GM12878 (cell line): ENCODE measurements at regions not wholly inside any gene's neighbourhood (a gene's known extent, or its start where the extent isn't known, plus 50 kb on each side); places are given as distances from the start of the nearest gene placed in this dataset.

Experiments used
- ATAC-seq: fragments of 200-7000 bp; cut with Tn5 transposase; 3 replicates; pipeline ENCODE4 v1.9.1; 2020; ENCODE audit warnings: mild to moderate bottlenecking, moderate library complexity
- BruUV-seq: library from RNA; stranded (reverse); fragments of 400-500 nt; replicated peaks from 2 replicates; lab custom pipeline; 2021; lab: Mats Ljungman, UMichigan
- CTCF ChIA-PET: fragments of 300-600 bp; sonication (Branson Sonifier 250); formaldehyde crosslinking; extraction: SDS; loops from one replicate; lab custom pipeline; 2021; ENCODE audit warnings: inconsistent platforms; lab: Yijun Ruan, JAX
- POLR2A ChIA-PET: fragments of 350-600 bp; formaldehyde crosslinking; extraction: SDS; loops from one replicate; lab custom pipeline; 2021; ENCODE audit warnings: inconsistent platforms; lab: Charles Lee
- RAD21 ChIA-PET: fragments of 300-600 bp; sonication (Branson Sonifier 250); formaldehyde crosslinking; loops from one replicate; lab custom pipeline; 2023; ENCODE audit warnings: antibody characterized with exemption; ENCODE audit not compliant: unreplicated experiment; lab: Charles Lee
- SMC1A ChIA-PET: fragments of 300-600 bp; sonication (Branson Sonifier 250); formaldehyde crosslinking; loops from one replicate; lab custom pipeline; 2023; ENCODE audit not compliant: unreplicated experiment, uncharacterized antibody; lab: Charles Lee
- DNase-seq: peaks from one replicate; pipeline ENCODE4 v3.0.0-alpha.2; 2011; ENCODE audit warnings: low read depth, low spot score
- FAIRE-seq: peaks from 3 replicates; lab custom pipeline; 2011; peaks lifted over from hg19 to GRCh38; lab: Jason Lieb, UNC
- H2AFZ ChIP-seq: 2 replicates; pipeline ENCODE4 v1.6.0; 2011; ENCODE audit warnings: low read depth, low read length, control low read depth; ENCODE audit not compliant: control insufficient read depth
- H3K27ac ChIP-seq: 2 replicates; pipeline ENCODE4 v1.5.1; 2011; ENCODE audit warnings: control low read depth; ENCODE audit not compliant: control insufficient read depth, insufficient read depth
- H3K27me3 ChIP-seq, 2 experiments: replicated peaks in 1 of 2; 2 replicates each; pipeline versions ENCODE4 v1.6.0 to v1.6.1; 2011; ENCODE audit warnings: low read length in 1 of 2; ENCODE audit not compliant: control insufficient read depth in 2 of 2, insufficient read depth in 2 of 2
- H3K36me3 ChIP-seq, 2 experiments: 2 replicates each; pipeline ENCODE4 v1.5.1; 2011; ENCODE audit warnings: low read length in 1 of 2; ENCODE audit not compliant: control insufficient read depth in 2 of 2, insufficient read depth in 2 of 2
- H3K4me1 ChIP-seq: 2 replicates; pipeline ENCODE4 v1.6.1; 2011; ENCODE audit warnings: mild to moderate bottlenecking, low read length, moderate library complexity, mixed read lengths; ENCODE audit not compliant: control insufficient read depth, insufficient read depth
- H3K4me2 ChIP-seq: 2 replicates; pipeline ENCODE4 v1.6.0; 2011; ENCODE audit warnings: control low read depth; ENCODE audit not compliant: control insufficient read depth, insufficient read depth
- H3K4me3 ChIP-seq: fragments of 200-600 bp; sonication (generic); 2 replicates; pipeline ENCODE4 v1.5.1; 2016
- H3K79me2 ChIP-seq: 2 replicates; pipeline ENCODE4 v1.6.0; 2011; ENCODE audit warnings: low read length; ENCODE audit not compliant: control insufficient read depth, insufficient read depth
- H3K9ac ChIP-seq: 2 replicates; pipeline ENCODE4 v1.8.0; 2011; ENCODE audit warnings: low read length, control low read depth, mixed read lengths; ENCODE audit not compliant: control insufficient read depth, insufficient read depth
- H3K9me3 ChIP-seq: replicated peaks from 3 replicates; pipeline ENCODE4 v1.5.1; 2011; ENCODE audit warnings: mild to moderate bottlenecking, low read length; ENCODE audit not compliant: control insufficient read depth, insufficient read depth
- H4K20me1 ChIP-seq: 2 replicates; pipeline ENCODE4 v1.6.0; 2011; ENCODE audit not compliant: control insufficient read depth, insufficient read depth
- BHLHE40 ChIP-seq, 2 experiments: fragments of 450-650 bp in 1 of 2; IDR thresholded peaks; 2 replicates each; pipeline ENCODE4 v1.6.1; 2011 to 2017; ENCODE audit warnings: low read depth in 2 of 2, borderline replicate concordance in 1 of 2, improper control_type of control experiment in 1 of 2, low read length in 1 of 2, mild to moderate bottlenecking in 1 of 2
- KDM1A ChIP-seq: fragments of 200-600 bp; sonication (generic); IDR thresholded peaks from 2 replicates; pipeline ENCODE4 v1.6.1; 2016; ENCODE audit warnings: borderline replicate concordance
- RAD21 ChIP-seq: IDR thresholded peaks from 2 replicates; pipeline ENCODE4 v1.6.1; 2011; ENCODE audit warnings: mild to moderate bottlenecking, low read depth, low read length, moderate library complexity; ENCODE audit not compliant: insufficient read depth
- RUNX3 ChIP-seq: IDR thresholded peaks from 2 replicates; pipeline ENCODE4 v1.6.1; 2012; ENCODE audit warnings: low read length, inconsistent platforms
- SMAD1 ChIP-seq: fragments of 450-650 bp; IDR thresholded peaks from 2 replicates; pipeline ENCODE4 v1.6.1; 2018; ENCODE audit warnings: mild to moderate bottlenecking, low read depth; ENCODE audit not compliant: partially characterized antibody
- STAT1 ChIP-seq: fragments of 450-650 bp; conservative IDR thresholded peaks from 2 replicates; pipeline ENCODE4 v1.6.1; 2014; ENCODE audit warnings: antibody characterized with exemption, mild to moderate bottlenecking
- YY1 ChIP-seq: IDR thresholded peaks from 2 replicates; pipeline ENCODE4 v1.6.1; 2011; ENCODE audit warnings: low read depth, mild to moderate bottlenecking, low read length
- ZNF207 ChIP-seq: fragments of 450-650 bp; IDR thresholded peaks from 2 replicates; pipeline ENCODE4 v1.6.1; 2014; ENCODE audit warnings: antibody characterized with exemption, mild to moderate bottlenecking, borderline replicate concordance
- ZNF622 ChIP-seq: fragments of 450-650 bp; IDR thresholded peaks from 2 replicates; pipeline ENCODE4 v1.6.1; 2017; ENCODE audit warnings: mild to moderate bottlenecking, inconsistent platforms
- WGBS: methylation state at CpG from one replicate; pipeline ENCODE4 v1.1.6; 2016; ENCODE audit warnings: low lambda C conversion rate; ENCODE audit not compliant: insufficient replicate concordance, insufficient coverage; ENCODE audit errors: missing lambda C conversion rate; 5-methylcytosine and 5-hydroxymethylcytosine counted together
- in situ Hi-C: fragments of 300-500 bp; cut with MboI; formaldehyde crosslinking; loops from 9 replicates; pipeline ENCODE4 v1.14.3; 2018; ENCODE audit warnings: mixed read lengths
- intact Hi-C: fragments of 100-400 bp; cut with micrococcal nuclease; formaldehyde crosslinking; loops from one replicate; pipeline ENCODE4 v1.14.2; 2022; ENCODE audit not compliant: unreplicated experiment
- TF ChIP-seq, protein P1 (sequence below), 3 experiments: IDR thresholded peaks in 2 of 3; conservative IDR thresholded peaks in 1 of 3; 2 replicates each; pipeline ENCODE4 v1.5.1; 2011; ENCODE audit warnings: low read depth in 3 of 3, low read length in 3 of 3, mild to moderate bottlenecking in 3 of 3, control low read depth in 2 of 3, moderate library complexity in 2 of 3, inconsistent platforms in 1 of 3, mixed read lengths in 1 of 3; ENCODE audit not compliant: control insufficient read depth in 2 of 3, insufficient read depth in 1 of 3; ENCODE audit errors: extremely low read depth in 1 of 3

DNA sequence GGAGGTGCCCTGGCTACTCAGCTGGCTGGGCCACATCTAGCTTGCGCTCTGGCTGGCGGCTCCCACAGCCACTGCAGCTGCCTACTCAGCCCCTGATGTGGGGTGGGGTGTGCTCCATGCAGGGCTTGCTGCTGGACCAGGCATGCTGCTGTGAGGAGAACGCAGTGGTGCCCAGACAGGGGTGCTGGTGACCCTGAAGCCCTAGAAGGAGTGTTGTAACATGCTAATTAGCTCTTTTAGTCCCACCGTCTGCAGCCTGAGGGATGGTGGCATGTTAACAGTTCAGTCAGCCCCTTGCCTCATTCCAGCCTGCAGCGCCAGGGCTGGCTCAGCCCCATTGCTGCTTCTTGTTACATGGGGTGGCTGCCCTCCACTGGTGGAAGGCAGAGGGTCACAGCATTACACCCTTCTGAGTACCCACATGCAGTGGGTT is 642.3 kb downstream of the DMRTA1 start:
- Histone ChIP-seq H3K4me2 (no peak overlapping the region), H3K36me3 (no peaks in the 10 kb centered on the region)
- BruUV-seq, result no TSS peak
- TF ChIP-seq KDM1A (no peak), RAD21 (peak; percentile 39; the same call in 1 of the 2 replicates), ZNF622 (no peak)
- TF ChIP-seq, protein P1, sequence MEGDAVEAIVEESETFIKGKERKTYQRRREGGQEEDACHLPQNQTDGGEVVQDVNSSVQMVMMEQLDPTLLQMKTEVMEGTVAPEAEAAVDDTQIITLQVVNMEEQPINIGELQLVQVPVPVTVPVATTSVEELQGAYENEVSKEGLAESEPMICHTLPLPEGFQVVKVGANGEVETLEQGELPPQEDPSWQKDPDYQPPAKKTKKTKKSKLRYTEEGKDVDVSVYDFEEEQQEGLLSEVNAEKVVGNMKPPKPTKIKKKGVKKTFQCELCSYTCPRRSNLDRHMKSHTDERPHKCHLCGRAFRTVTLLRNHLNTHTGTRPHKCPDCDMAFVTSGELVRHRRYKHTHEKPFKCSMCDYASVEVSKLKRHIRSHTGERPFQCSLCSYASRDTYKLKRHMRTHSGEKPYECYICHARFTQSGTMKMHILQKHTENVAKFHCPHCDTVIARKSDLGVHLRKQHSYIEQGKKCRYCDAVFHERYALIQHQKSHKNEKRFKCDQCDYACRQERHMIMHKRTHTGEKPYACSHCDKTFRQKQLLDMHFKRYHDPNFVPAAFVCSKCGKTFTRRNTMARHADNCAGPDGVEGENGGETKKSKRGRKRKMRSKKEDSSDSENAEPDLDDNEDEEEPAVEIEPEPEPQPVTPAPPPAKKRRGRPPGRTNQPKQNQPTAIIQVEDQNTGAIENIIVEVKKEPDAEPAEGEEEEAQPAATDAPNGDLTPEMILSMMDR (IDR thresholded peaks at IDR 0.05 in 2 of 3, conservative IDR thresholded peaks at IDR 0.05 in 1 of 3; ENCODE audit: control insufficient read depth in 2 of 3, extremely low read depth in 1 of 3, insufficient read depth in 1 of 3, low read depth in 3 of 3, low read length in 3 of 3), result peak in 2 of 3 experiments; percentile 25 to 56; a peak in 2 of 6 replicates
- TF ChIP-seq, all 136 proteins: peak for 2
- SMC1A ChIA-PET, result interaction anchor here (0.7 to 1.4 kb wide), 9 partner anchors 15 to 619 kb away, joined by 3 to 9 read pairs (median 4); no protein-coding TSS in a partner anchor
- Histone ChIP-seq H3K4me1 (no peaks in the 10 kb centered on the region), H3K4me3 (no peak overlapping the region), H4K20me1 (no peaks in the 10 kb centered on the region), H3K27ac (no peak overlapping the region), H2AFZ (no peak overlapping the region), H3K9ac (no peak overlapping the region), H3K9me3 (no peaks in the 10 kb centered on the region), H3K27me3 (no peaks in the 10 kb centered on the region), H3K79me2 (no peaks in the 10 kb centered on the region)
- ATAC-seq (peak; percentile 78), FAIRE-seq (no peak), DNase-seq (no peak)
- RAD21 ChIA-PET, result interaction anchor here (0.8 to 1.5 kb wide), 10 partner anchors 9 to 619 kb away, joined by 3 to 18 read pairs (median 4); no protein-coding TSS in a partner anchor
- 22% methylated on average over 5 of the region's 5 CpGs for WGBS
- intact Hi-C loops (loop anchor here (5.0 kb wide), 1 partner anchor 277 kb away; no protein-coding TSS in a partner anchor), in situ Hi-C loops (no loop called here)
- POLR2A ChIA-PET, result no interaction called here
- CTCF ChIA-PET, result interaction anchor here (0.7 to 1.4 kb wide), 13 partner anchors 9 to 619 kb away, joined by 3 to 15 read pairs (median 4); no protein-coding TSS in a partner anchor

DNA sequence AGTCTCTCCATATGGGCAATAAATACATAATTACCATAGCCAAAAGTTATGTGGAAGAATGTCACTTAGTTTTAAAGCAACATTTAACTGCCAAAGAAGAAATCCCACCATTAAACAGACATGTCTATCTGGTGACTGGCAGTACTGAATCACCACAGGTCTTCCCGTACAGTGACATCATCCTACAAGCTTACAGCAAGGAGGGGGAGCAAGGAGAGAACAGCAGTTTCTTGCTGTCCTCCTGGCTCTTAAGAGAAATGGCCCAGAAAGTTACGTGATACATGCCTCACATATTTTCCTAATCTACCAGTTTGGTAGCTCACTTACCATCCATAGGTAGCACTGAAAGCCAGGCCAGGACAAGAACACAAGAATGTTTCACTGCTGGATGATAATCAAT is 671.0 kb downstream of the DMRTA1 start:
- Histone ChIP-seq H3K27me3 (no peaks in the 10 kb centered on the region), H3K27ac (no peak overlapping the region), H3K4me3 (no peak overlapping the region), H3K4me2 (no peak overlapping the region), H3K4me1 (no peaks in the 10 kb centered on the region), H3K9me3 (no peaks in the 10 kb centered on the region), H3K9ac (no peak overlapping the region), H2AFZ (no peak overlapping the region), H3K79me2 (no peaks in the 10 kb centered on the region), H3K36me3 (no peaks in the 10 kb centered on the region), H4K20me1 (no peaks in the 10 kb centered on the region)
- DNase-seq (no peak), ATAC-seq (no peak), FAIRE-seq (no peak)
- 0% methylated on average over 2 of the region's 2 CpGs for WGBS
- CTCF ChIA-PET, result no interaction called here
- POLR2A ChIA-PET, result no interaction called here
- BruUV-seq, result no TSS peak
- intact Hi-C loops, result no loop called here
- SMC1A ChIA-PET, result no interaction called here
- TF ChIP-seq SMAD1, result no peak
- TF ChIP-seq BHLHE40 (IDR thresholded peaks at IDR 0.05; ENCODE audit: borderline replicate concordance in 1 of 2, low read depth in 2 of 2, low read length in 1 of 2), result no peak
- no peak for TF ChIP-seq YY1
- TF ChIP-seq RUNX3, result no peak
- TF ChIP-seq STAT1, result no peak
- TF ChIP-seq ZNF207, result no peak
- RAD21 ChIA-PET, result no interaction called here
- in situ Hi-C loops, result no loop called here
